Smooth muscle cell (in vitro differentiated cells): ENCODE measurements at regions not wholly inside any gene's neighbourhood (a gene's known extent, or its start where the extent isn't known, plus 50 kb on each side); places are given as distances from the start of the nearest gene placed in this dataset.

Source experiments
- DNase-seq: peaks from one replicate; lab custom pipeline; 2025; ENCODE audit not compliant: unreplicated experiment; lab: John Stamatoyannopoulos, UW
- H2AFZ ChIP-seq: fragments of 200-600 bp; sonication (generic); 2 replicates; pipeline ENCODE4 v1.6.0; 2016; ENCODE audit warnings: antibody characterized with exemption, low read depth, mild to moderate bottlenecking
- H3F3A ChIP-seq: fragments of 200-600 bp; sonication (generic); 2 replicates; pipeline ENCODE4 v1.6.0; 2017; ENCODE audit warnings: antibody characterized with exemption, low read depth
- H3K27ac ChIP-seq: fragments of 200-600 bp; sonication (generic); 2 replicates; pipeline ENCODE4 v1.5.1; 2016; ENCODE audit warnings: low read depth, mild to moderate bottlenecking
- H3K27me3 ChIP-seq: fragments of 200-600 bp; sonication (generic); 2 replicates; pipeline ENCODE4 v1.6.1; 2016; ENCODE audit warnings: low read depth, mild to moderate bottlenecking
- H3K36me3 ChIP-seq: fragments of 200-600 bp; sonication (generic); 2 replicates; pipeline ENCODE4 v1.5.1; 2016; ENCODE audit warnings: low read depth
- H3K4me1 ChIP-seq: fragments of 200-600 bp; sonication (generic); 2 replicates; pipeline ENCODE4 v1.5.1; 2016; ENCODE audit warnings: low read depth
- H3K4me2 ChIP-seq: fragments of 200-600 bp; sonication (generic); 2 replicates; pipeline ENCODE4 v1.6.0; 2016; ENCODE audit warnings: mild to moderate bottlenecking
- H3K4me3 ChIP-seq: fragments of 200-600 bp; sonication (generic); 2 replicates; pipeline ENCODE4 v1.5.1; 2016; ENCODE audit warnings: mild to moderate bottlenecking
- H3K79me2 ChIP-seq: fragments of 200-600 bp; sonication (generic); 2 replicates; pipeline ENCODE4 v1.6.0; 2016; ENCODE audit warnings: low read depth, mild to moderate bottlenecking
- H3K9ac ChIP-seq: fragments of 200-600 bp; sonication (generic); 2 replicates; pipeline ENCODE4 v1.6.0; 2016; ENCODE audit warnings: low read depth
- H3K9me3 ChIP-seq: fragments of 200-600 bp; sonication (generic); replicated peaks from 2 replicates; pipeline ENCODE4 v1.5.1; 2016; ENCODE audit warnings: low read depth
- H4K20me1 ChIP-seq: fragments of 200-600 bp; sonication (generic); 2 replicates; pipeline ENCODE4 v1.6.0; 2016; ENCODE audit warnings: low read depth
- CTCF ChIP-seq: fragments of 200-600 bp; sonication (generic); IDR thresholded peaks from 2 replicates; pipeline ENCODE4 v1.5.1; 2017; ENCODE audit warnings: borderline replicate concordance, mild to moderate bottlenecking, antibody characterized with exemption; ENCODE audit not compliant: insufficient read depth, poor library complexity, severe bottlenecking
- WGBS: methylation state at CpG from one replicate; pipeline ENCODE4 v1.1.7; 2016; ENCODE audit warnings: low lambda C conversion rate; 5-methylcytosine and 5-hydroxymethylcytosine counted together

DNA sequence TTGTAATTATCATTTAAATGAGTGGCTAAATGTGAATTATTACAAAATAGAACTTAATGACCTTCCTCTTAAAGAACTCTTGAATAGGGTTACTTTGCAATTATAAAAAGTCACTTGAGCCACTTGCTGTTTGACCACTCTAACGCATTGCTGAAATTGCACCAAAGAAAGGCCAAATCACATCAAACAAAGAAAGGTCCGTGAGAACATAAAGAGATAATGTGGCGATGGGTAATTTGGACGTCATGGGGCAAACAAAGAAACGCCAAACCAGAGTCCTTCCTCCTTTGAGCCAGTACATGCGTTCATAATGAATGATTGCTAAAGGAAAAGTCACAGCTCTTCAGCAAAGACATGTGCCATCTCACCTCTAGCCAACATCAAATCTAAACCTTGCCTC, 229.8 kb upstream of the STS start:
- TF ChIP-seq CTCF = no peak
- H3K4me1 ChIP-seq = no peaks in the 10 kb centered on the region
- H3K9ac ChIP-seq = no peak overlapping the region
- no peaks in the 10 kb centered on the region for H3F3A ChIP-seq
- no peak for DNase-seq
- no peaks in the 10 kb centered on the region for H3K36me3 ChIP-seq
- H3K4me2 ChIP-seq = no peak overlapping the region
- H3K27ac ChIP-seq = no peak overlapping the region
- H3K27me3 ChIP-seq = no peaks in the 10 kb centered on the region
- peaks cover 3% of the 10 kb centered on the region for H3K9me3 ChIP-seq
- H4K20me1 ChIP-seq = no peaks in the 10 kb centered on the region
- WGBS = 70% methylated on average over 6 of the region's 6 CpGs
- no peaks in the 10 kb centered on the region for H3K79me2 ChIP-seq
- no peak overlapping the region for H2AFZ ChIP-seq
- H3K4me3 ChIP-seq = no peak overlapping the region

GRCh38 chrX:6910218-6910617, 237.3 kb upstream of the STS start:
- H2AFZ ChIP-seq = no peak overlapping the region
- H3K9me3 ChIP-seq = no peaks in the 10 kb centered on the region
- no peak overlapping the region for H3K4me2 ChIP-seq
- H4K20me1 ChIP-seq = no peaks in the 10 kb centered on the region
- H3K27ac ChIP-seq = no peak overlapping the region
- no peak overlapping the region for H3K4me3 ChIP-seq
- no peak for TF ChIP-seq CTCF
- DNase-seq = no peak
- H3K36me3 ChIP-seq = no peaks in the 10 kb centered on the region
- H3K4me1 ChIP-seq = no peaks in the 10 kb centered on the region
- H3F3A ChIP-seq = no peaks in the 10 kb centered on the region
- H3K27me3 ChIP-seq = no peaks in the 10 kb centered on the region
- no peak overlapping the region for H3K9ac ChIP-seq
- no peaks in the 10 kb centered on the region for H3K79me2 ChIP-seq

DNA sequence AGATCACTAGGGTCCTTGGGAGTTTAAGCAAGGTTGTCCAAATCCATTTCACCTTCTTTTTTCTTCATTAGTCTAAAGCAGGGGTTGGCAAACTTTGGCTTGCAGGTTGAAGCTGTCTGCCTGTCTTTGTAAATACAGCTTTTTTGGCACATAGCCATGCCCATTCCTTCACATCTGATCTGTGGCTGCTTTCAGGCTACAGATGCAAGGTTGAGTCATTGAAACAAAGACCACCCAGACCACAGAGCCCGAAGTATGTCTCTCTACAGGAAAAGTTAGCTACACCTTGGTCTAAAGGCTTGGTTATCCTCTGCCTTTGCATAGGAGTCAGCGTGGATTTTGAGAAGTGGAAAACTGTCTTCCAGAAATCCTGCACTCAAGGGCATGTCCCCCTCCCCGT, 238.1 kb upstream of the STS start:
- DNase-seq = no peak
- Histone ChIP-seq H3K79me2 (no peaks in the 10 kb centered on the region), H3F3A (no peaks in the 10 kb centered on the region), H3K4me2 (no peak overlapping the region), H3K27me3 (no peaks in the 10 kb centered on the region), H4K20me1 (no peaks in the 10 kb centered on the region), H3K9ac (no peak overlapping the region), H3K4me3 (no peak overlapping the region), H2AFZ (no peak overlapping the region), H3K36me3 (no peaks in the 10 kb centered on the region), H3K4me1 (no peaks in the 10 kb centered on the region), H3K9me3 (no peaks in the 10 kb centered on the region), H3K27ac (no peak overlapping the region)
- TF ChIP-seq CTCF = no peak
- 81% methylated on average over 3 of the region's 3 CpGs for WGBS

DNA sequence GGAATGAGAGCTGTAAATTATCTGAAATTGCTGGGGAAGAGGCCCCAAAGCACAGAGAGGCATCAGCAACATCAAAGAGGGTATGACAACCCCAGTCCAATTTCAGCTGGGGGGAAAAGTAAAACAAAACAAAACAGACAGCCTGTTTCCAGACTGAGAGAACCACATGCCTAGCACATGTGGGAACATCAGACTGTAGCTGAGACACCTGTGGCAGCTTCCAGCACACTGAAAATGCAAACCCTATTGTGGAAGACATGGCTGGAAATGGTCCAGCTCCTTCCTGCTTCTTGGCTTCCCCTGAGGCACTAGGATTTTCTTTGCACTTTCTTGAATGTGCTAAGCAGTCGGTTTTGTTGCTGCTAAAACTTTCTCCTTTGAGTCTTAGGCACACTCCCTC, 240.9 kb upstream of the STS start:
- 60% methylated on average over 1 of the region's 1 CpG for WGBS
- no peaks in the 10 kb centered on the region for H3K36me3 ChIP-seq
- H3K79me2 ChIP-seq = no peaks in the 10 kb centered on the region
- H3K27ac ChIP-seq = no peak overlapping the region
- no peak overlapping the region for H3K4me2 ChIP-seq
- H3K9me3 ChIP-seq = no peaks in the 10 kb centered on the region
- no peak overlapping the region for H3K4me3 ChIP-seq
- no peak overlapping the region for H2AFZ ChIP-seq
- no peaks in the 10 kb centered on the region for H3K27me3 ChIP-seq
- no peak for DNase-seq
- H3K4me1 ChIP-seq = no peaks in the 10 kb centered on the region
- H3F3A ChIP-seq = no peaks in the 10 kb centered on the region
- no peaks in the 10 kb centered on the region for H4K20me1 ChIP-seq
- no peak overlapping the region for H3K9ac ChIP-seq
- no peak for TF ChIP-seq CTCF
